Activated CD8-positive, alpha-beta T cell treated with anti-CD3 and anti-CD28 coated beads for 36 hours (primary cell): ENCODE measurements at regions not wholly inside any gene's neighbourhood (a gene's known extent, or its start where the extent isn't known, plus 50 kb on each side); places are given as distances from the start of the nearest gene placed in this dataset.

Experiments used
- ATAC-seq: fragments of 200-7000 bp; cut with Tn5 transposase; one replicate; pipeline ENCODE4 v1.10.0; 2021; ENCODE audit warnings: mild to moderate bottlenecking, moderate library complexity
- CTCF ChIA-PET: fragments of 350-600 bp; sonication (Branson Sonifier 250); formaldehyde crosslinking; loops from one replicate; lab custom pipeline; 2021; ENCODE audit warnings: antibody characterized with exemption; lab: Charles Lee
- POLR2A ChIA-PET: fragments of 350-600 bp; sonication (Branson Sonifier 250); formaldehyde crosslinking; loops from one replicate; lab custom pipeline; 2021; ENCODE audit warnings: antibody characterized with exemption; lab: Charles Lee
- DNase-seq: peaks from one replicate; pipeline ENCODE4 v3.0.0-alpha.2; 2020
- H3K27ac Mint-ChIP-seq: one replicate; pipeline ENCODE4 v1.8.0; 2021; ENCODE audit warnings: mild to moderate bottlenecking, mixed read lengths
- H3K27me3 Mint-ChIP-seq: one replicate; pipeline ENCODE4 v1.8.0; 2021; ENCODE audit warnings: mixed read lengths
- H3K36me3 Mint-ChIP-seq: one replicate; pipeline ENCODE4 v1.8.0; 2021; ENCODE audit warnings: low read depth, mixed read lengths
- H3K4me1 Mint-ChIP-seq: one replicate; pipeline ENCODE4 v1.8.0; 2021; ENCODE audit warnings: low read depth, mixed read lengths
- H3K4me3 Mint-ChIP-seq: one replicate; pipeline ENCODE4 v1.8.0; 2021; ENCODE audit warnings: mild to moderate bottlenecking, moderate library complexity, mixed read lengths
- H3K9me3 Mint-ChIP-seq: one replicate; pipeline ENCODE4 v1.8.0; 2021; ENCODE audit warnings: mixed read lengths
- CTCF ChIP-seq: fragments of 200-600 bp; IDR thresholded peaks from one replicate; pipeline ENCODE4 v1.8.0; 2022; ENCODE audit warnings: antibody characterized with exemption, mild to moderate bottlenecking
- intact Hi-C: fragments of 100-400 bp; cut with micrococcal nuclease; formaldehyde crosslinking; loops from one replicate; pipeline ENCODE4 v1.10.0; 2022

GRCh38 chr2:76310894-76311633 lies 600.3 kb upstream of the GCFC2 start:
- ATAC-seq (no peak), DNase-seq (no peak)
- intact Hi-C loops = no loop called here
- POLR2A ChIA-PET = no interaction called here
- H3K4me1 Mint-ChIP-seq = no peaks in the 10 kb centered on the region
- TF ChIP-seq CTCF = no peak
- H3K9me3 Mint-ChIP-seq = peaks cover 7% of the 10 kb centered on the region
- H3K4me3 Mint-ChIP-seq = no peak overlapping the region
- H3K27me3 Mint-ChIP-seq = no peaks in the 10 kb centered on the region
- CTCF ChIA-PET = no interaction called here
- H3K36me3 Mint-ChIP-seq = no peaks in the 10 kb centered on the region
- H3K27ac Mint-ChIP-seq = no peak overlapping the region

- Mint-ChIP-seq H3K9me3 (peaks cover 11% of the 10 kb centered on the region), H3K27ac (no peak overlapping the region), H3K27me3 (no peaks in the 10 kb centered on the region), H3K36me3 (no peaks in the 10 kb centered on the region), H3K4me1 (no peaks in the 10 kb centered on the region), H3K4me3 (no peak overlapping the region)
- CTCF ChIA-PET = no interaction called here
- POLR2A ChIA-PET = no interaction called here
- intact Hi-C loops = no loop called here
- DNase-seq (no peak), ATAC-seq (no peak)
- no peak for TF ChIP-seq CTCF
Observed at GRCh38 chr2:76307495-76307894, 596.8 kb upstream of the GCFC2 start.

- Mint-ChIP-seq H3K27me3 (no peaks in the 10 kb centered on the region), H3K9me3 (peaks cover 2% of the 10 kb centered on the region), H3K36me3 (no peaks in the 10 kb centered on the region), H3K4me1 (no peaks in the 10 kb centered on the region), H3K4me3 (no peak overlapping the region), H3K27ac (no peak overlapping the region)
- ATAC-seq (no peak), DNase-seq (no peak)
- POLR2A ChIA-PET = no interaction called here
- intact Hi-C loops = no loop called here
- no peak for TF ChIP-seq CTCF
- CTCF ChIA-PET = no interaction called here
Observed at GRCh38 chr2:76298041-76298440, 587.3 kb upstream of the GCFC2 start.

- POLR2A ChIA-PET = no interaction called here
- CTCF ChIA-PET = no interaction called here
- Mint-ChIP-seq H3K36me3 (no peaks in the 10 kb centered on the region), H3K27ac (no peak overlapping the region), H3K27me3 (no peaks in the 10 kb centered on the region), H3K4me1 (no peaks in the 10 kb centered on the region), H3K9me3 (peaks cover 4% of the 10 kb centered on the region), H3K4me3 (no peak overlapping the region)
- TF ChIP-seq CTCF = no peak
- intact Hi-C loops = no loop called here
- ATAC-seq (no peak), DNase-seq (no peak)
Observed at GRCh38 chr2:76296438-76296837, 585.7 kb upstream of the GCFC2 start.

- Mint-ChIP-seq H3K27me3 (no peaks in the 10 kb centered on the region), H3K9me3 (peaks cover 4% of the 10 kb centered on the region), H3K4me1 (no peaks in the 10 kb centered on the region), H3K4me3 (no peak overlapping the region), H3K27ac (no peak overlapping the region), H3K36me3 (no peaks in the 10 kb centered on the region)
- ATAC-seq = no peak
- TF ChIP-seq CTCF = no peak
- CTCF ChIA-PET = no interaction called here
- POLR2A ChIA-PET = no interaction called here
- intact Hi-C loops = no loop called here
- no peak for DNase-seq
Observed at GRCh38 chr2:76295762-76296161, 585.0 kb upstream of the GCFC2 start.
